HCT116 (cell line): ENCODE measurements at regions not wholly inside any gene's neighbourhood (a gene's known extent, or its start where the extent isn't known, plus 50 kb on each side); places are given as distances from the start of the nearest gene placed in this dataset.

Source experiments
- ATAC-seq: fragments of 200-7000 bp; cut with Tn5 transposase; 2 replicates; pipeline ENCODE4 v1.9.1; 2020; ENCODE audit warnings: mild to moderate bottlenecking, moderate library complexity
- BruUV-seq: library from RNA; stranded (reverse); fragments of 400-500 nt; replicated peaks from 2 replicates; lab custom pipeline; 2021; lab: Mats Ljungman, UMichigan
- CTCF ChIA-PET: fragments of 300-600 bp; sonication (Branson Sonifier 250); formaldehyde crosslinking; loops from one replicate; lab custom pipeline; 2021; ENCODE audit warnings: antibody characterized with exemption; lab: Charles Lee
- POLR2A ChIA-PET: fragments of 300-600, 350-600 bp; sonication (Branson Sonifier 250); formaldehyde crosslinking; loops from one replicate; lab custom pipeline; 2021; ENCODE audit warnings: antibody characterized with exemption; lab: Charles Lee
- RAD21 ChIA-PET, 2 experiments: fragments of 300-600 bp; sonication (Branson Sonifier 250); formaldehyde crosslinking; loops; one replicate each; lab custom pipeline; 2023; ENCODE audit warnings: low total read pairs in 2 of 2; ENCODE audit not compliant: uncharacterized antibody in 2 of 2, unreplicated experiment in 2 of 2, low non-redundant PET in 1 of 2; lab: Charles Lee
- DNase-seq: peaks from one replicate; pipeline ENCODE4 v3.0.0-alpha.2; 2010; ENCODE audit warnings: low read depth, low spot score
- H2AFZ ChIP-seq: fragments of 200-600 bp; shearing (Covaris generic), sonication (generic); 2 replicates; pipeline ENCODE4 v1.6.1; 2017; ENCODE audit warnings: low read depth, mixed run types, mixed read lengths, antibody characterized with exemption, low read length; ENCODE audit not compliant: poor library complexity, severe bottlenecking
- H3K27ac ChIP-seq: 2 replicates; pipeline ENCODE4 v1.5.1; 2012; ENCODE audit warnings: low read depth, low read length
- H3K27me3 ChIP-seq: fragments of 200-600 bp; sonication (generic); 2 replicates; pipeline ENCODE4 v1.6.1; 2016; ENCODE audit warnings: mixed run types, low read length, mixed read lengths; ENCODE audit not compliant: insufficient read depth
- H3K36me3 ChIP-seq, 2 experiments: fragments of 200-500 bp in 1 of 2; fragments of 200-600 bp in 1 of 2; sonication (Bioruptor generic) in 1 of 2; sonication (generic) in 1 of 2; 2 replicates each; pipeline versions ENCODE4 v1.5.1 to v1.6.1; 2014 to 2016; ENCODE audit warnings: low read length in 2 of 2, inconsistent platforms in 1 of 2, mixed read lengths in 1 of 2, mixed run types in 1 of 2; ENCODE audit not compliant: insufficient read depth in 2 of 2, control insufficient read depth in 1 of 2
- H3K4me1 ChIP-seq, 2 experiments: fragments of 200-600 bp in 1 of 2; sonication (generic) in 1 of 2; 2 replicates each; pipeline versions ENCODE4 v1.5.1 to v1.6.1; 2012 to 2017; ENCODE audit warnings: low read length in 2 of 2, inconsistent platforms in 1 of 2, mild to moderate bottlenecking in 1 of 2, mixed read lengths in 1 of 2, mixed run types in 1 of 2, moderate library complexity in 1 of 2; ENCODE audit not compliant: insufficient read depth in 2 of 2, control insufficient read depth in 1 of 2
- H3K4me2 ChIP-seq: fragments of 200-600 bp; sonication (generic); 2 replicates; pipeline ENCODE4 v1.6.1; 2017; ENCODE audit warnings: mixed run types, low read length, mixed read lengths
- H3K4me3 ChIP-seq, 2 experiments: fragments of 200-600 bp in 1 of 2; sonication (generic) in 1 of 2; replicated peaks in 1 of 2; 2 replicates each; pipeline ENCODE4 v1.5.1; 2011 to 2016; ENCODE audit warnings: low read length in 2 of 2, control low read depth in 1 of 2, low read depth in 1 of 2, mild to moderate bottlenecking in 1 of 2, mixed read lengths in 1 of 2, mixed run types in 1 of 2
- H3K79me2 ChIP-seq: fragments of 200-600 bp; sonication (generic); 2 replicates; pipeline ENCODE4 v1.6.1; 2017; ENCODE audit warnings: mild to moderate bottlenecking, mixed run types, low read length, moderate library complexity, mixed read lengths; ENCODE audit not compliant: insufficient read depth
- H3K9ac ChIP-seq: fragments of 200-600 bp; sonication (generic); 2 replicates; pipeline ENCODE4 v1.6.1; 2016; ENCODE audit warnings: low read length, mixed read lengths
- H3K9me2 ChIP-seq: fragments of 200-600 bp; sonication (generic), shearing (Covaris generic); 2 replicates; pipeline ENCODE4 v1.6.1; 2017; ENCODE audit warnings: mixed run types, mild to moderate bottlenecking, moderate library complexity; ENCODE audit not compliant: insufficient read depth
- H3K9me3 ChIP-seq, 2 experiments: fragments of 200-500 bp in 1 of 2; fragments of 200-600 bp in 1 of 2; sonication (Bioruptor generic) in 1 of 2; sonication (generic) in 1 of 2; 2 replicates each; pipeline ENCODE4 v1.6.1; 2014 to 2017; ENCODE audit warnings: low read length in 2 of 2, mixed read lengths in 2 of 2, inconsistent platforms in 1 of 2, low read depth in 1 of 2, mild to moderate bottlenecking in 1 of 2, mixed run types in 1 of 2, moderate library complexity in 1 of 2; ENCODE audit not compliant: control insufficient read depth in 1 of 2, insufficient read depth in 1 of 2
- H4K20me1 ChIP-seq: fragments of 200-600 bp; sonication (generic), shearing (Covaris generic); 2 replicates; pipeline ENCODE4 v1.6.1; 2017; ENCODE audit warnings: mixed run types, mild to moderate bottlenecking, moderate library complexity; ENCODE audit not compliant: insufficient read depth
- CBX3 ChIP-seq: IDR thresholded peaks from 2 replicates; pipeline ENCODE4 v1.6.1; 2012; ENCODE audit warnings: low read depth
- ELF1 ChIP-seq: IDR thresholded peaks from 2 replicates; pipeline ENCODE4 v1.6.1; 2012; ENCODE audit warnings: low read depth, borderline replicate concordance
- FOSL1 ChIP-seq: IDR thresholded peaks from 2 replicates; pipeline ENCODE4 v1.6.1; 2012; ENCODE audit warnings: low read depth
- SIN3A ChIP-seq: IDR thresholded peaks from 2 replicates; pipeline ENCODE4 v1.6.1; 2012; ENCODE audit warnings: low read depth
- SP1 ChIP-seq: IDR thresholded peaks from 2 replicates; pipeline ENCODE4 v1.6.1; 2012; ENCODE audit warnings: low read depth
- TCF7L2 ChIP-seq: IDR thresholded peaks from 2 replicates; pipeline ENCODE4 v1.7.0; 2011; ENCODE audit warnings: borderline replicate concordance, inconsistent platforms; ENCODE audit not compliant: insufficient read depth, insufficient read length; ENCODE audit errors: extremely low read depth
- ZFX ChIP-seq: fragments of 450-650 bp; IDR thresholded peaks from 2 replicates; pipeline ENCODE4 v1.6.1; 2017
- ZNF274 ChIP-seq: fragments of 200-500 bp; sonication (Bioruptor generic); IDR thresholded peaks from 2 replicates; pipeline ENCODE4 v1.6.1; 2014; ENCODE audit warnings: mild to moderate bottlenecking, low read depth, low read length, inconsistent platforms
- intact Hi-C: fragments of 100-400 bp; cut with micrococcal nuclease; formaldehyde crosslinking; loops from 2 replicates; pipeline ENCODE4 v1.10.0; 2022

GRCh38 chr6:4356899-4357659 lies 221.7 kb upstream of the ECI2 start:
- ChIA-PET CTCF (no interaction called here), POLR2A (no interaction called here), RAD21 (no interaction called here)
- Histone ChIP-seq H3K4me3 (peak overlapping the region in 1 of 2 experiments; percentile 23; a peak in 1 of 4 replicates), H3K9ac (peak overlapping the region; percentile 37; the same call in 1 of the 2 replicates), H3K4me1 (peaks cover 30 to 68% of the 10 kb centered on the region in 2 experiments), H2AFZ (no peak overlapping the region), H3K27ac (no peak overlapping the region), H3K27me3 (no peaks in the 10 kb centered on the region), H3K79me2 (no peaks in the 10 kb centered on the region), H3K9me3 (no peaks in the 10 kb centered on the region), H4K20me1 (no peaks in the 10 kb centered on the region), H3K36me3 (no peaks in the 10 kb centered on the region), H3K4me2 (peak overlapping the region; percentile 63), H3K9me2 (no peaks in the 10 kb centered on the region)
- no peak for ATAC-seq
- BruUV-seq, result no TSS peak
- TF ChIP-seq CBX3 (no peak), ZFX (no peak), ELF1 (no peak), SIN3A (no peak), FOSL1 (no peak), SP1 (no peak), TCF7L2 (no peak)
- intact Hi-C loops, result loop anchor here (5.0 kb wide), 1 partner anchor 420 kb away; the partner anchor contains the start of gene CDYL
- DNase-seq, result no peak

DNA sequence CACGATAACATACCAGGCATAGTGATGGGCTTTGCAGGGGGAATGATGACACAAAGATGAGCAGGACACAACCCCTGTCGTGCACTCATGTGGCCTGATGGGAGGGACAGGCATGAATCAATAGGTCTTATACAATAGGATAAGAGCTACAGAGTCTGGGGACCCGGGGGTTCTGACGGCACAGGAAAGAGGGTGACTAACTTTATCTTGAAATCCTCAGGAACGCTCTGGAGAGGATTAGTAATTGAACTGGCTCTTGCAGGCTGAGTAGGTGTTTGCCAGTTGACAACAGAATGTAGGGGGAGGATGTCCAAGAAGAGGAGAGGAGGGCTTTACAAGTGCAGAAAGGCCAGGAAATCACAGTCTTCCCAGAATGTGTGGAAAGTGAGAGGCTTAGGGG lies 219.9 kb upstream of the ECI2 start:
- no peaks in the 10 kb centered on the region for H3K36me3 ChIP-seq
- H3K4me3 ChIP-seq, result no peak overlapping the region; a peak in 1 of 4 replicates
- intact Hi-C loops, result loop anchor here (5.0 kb wide), 1 partner anchor 422 kb away; the partner anchor contains the start of gene CDYL
- ChIA-PET POLR2A (no interaction called here), RAD21 (no interaction called here), CTCF (no interaction called here)
- H3K9me3 ChIP-seq, result no peaks in the 10 kb centered on the region
- peak; percentile 13 for DNase-seq
- H3K4me1 ChIP-seq, result peaks cover 37 to 77% of the 10 kb centered on the region in 2 experiments
- no peaks in the 10 kb centered on the region for H4K20me1 ChIP-seq
- H3K79me2 ChIP-seq, result no peaks in the 10 kb centered on the region
- BruUV-seq, result no TSS peak
- no peak overlapping the region for H3K27ac ChIP-seq
- H2AFZ ChIP-seq, result peak overlapping the region; percentile 28
- H3K9ac ChIP-seq, result peak overlapping the region; percentile 14; the same call in 1 of the 2 replicates
- no peaks in the 10 kb centered on the region for H3K27me3 ChIP-seq
- peak; percentile 27; the same call in 1 of the 2 replicates for TF ChIP-seq SP1
- no peak for TF ChIP-seq ZNF274
- TF ChIP-seq FOSL1, result 0 out of 2 replicates have a peak, but pooled peaks have one; percentile 8
- TF ChIP-seq, all 23 proteins: peak for 2
- Histone ChIP-seq H3K9me2 (no peaks in the 10 kb centered on the region), H3K4me2 (peak overlapping the region; percentile 51)
- no peak for ATAC-seq
